Coronary artery (tissue), 2 donors: ENCODE measurements at regions not wholly inside any gene's neighbourhood (a gene's known extent, or its start where the extent isn't known, plus 50 kb on each side); places are given as distances from the start of the nearest gene placed in this dataset.

Experiments used
- DNase-seq: peaks from one replicate; pipeline ENCODE4 v3.0.0-alpha.2; 2017; ENCODE audit warnings: low spot score
- H3K27ac ChIP-seq, 2 donors: fragments of 200-600 bp; sonication (generic); one replicate each; pipeline ENCODE4 v1.5.1; 2016 to 2019
- H3K4me3 ChIP-seq: fragments of 200-600 bp; sonication (generic); 2 replicates; pipeline ENCODE4 v1.5.1; 2016; ENCODE audit warnings: mild to moderate bottlenecking, moderate library complexity
- CTCF ChIP-seq: fragments of 200-600 bp; sonication (generic); IDR thresholded peaks from one replicate; pipeline ENCODE4 v1.5.1; 2019; ENCODE audit warnings: antibody characterized with exemption

- DNase-seq, result no peak
- no peak overlapping the region for H3K27ac ChIP-seq
- no peak overlapping the region for H3K4me3 ChIP-seq
- no peak for TF ChIP-seq CTCF
Observed at GRCh38 chr15:93493172-93493571, 404.2 kb upstream of the RGMA start.

GRCh38 chr15:93491291-93491690 is 402.3 kb upstream of the RGMA start:
- TF ChIP-seq CTCF, result no peak
- H3K4me3 ChIP-seq, result no peak overlapping the region
- H3K27ac ChIP-seq, result no peak overlapping the region
- no peak for DNase-seq

- no peak for TF ChIP-seq CTCF
- Histone ChIP-seq H3K27ac (no peak overlapping the region), H3K4me3 (no peak overlapping the region)
- no peak for DNase-seq
Observed at GRCh38 chr15:93488296-93488713, 399.3 kb upstream of the RGMA start.

DNA sequence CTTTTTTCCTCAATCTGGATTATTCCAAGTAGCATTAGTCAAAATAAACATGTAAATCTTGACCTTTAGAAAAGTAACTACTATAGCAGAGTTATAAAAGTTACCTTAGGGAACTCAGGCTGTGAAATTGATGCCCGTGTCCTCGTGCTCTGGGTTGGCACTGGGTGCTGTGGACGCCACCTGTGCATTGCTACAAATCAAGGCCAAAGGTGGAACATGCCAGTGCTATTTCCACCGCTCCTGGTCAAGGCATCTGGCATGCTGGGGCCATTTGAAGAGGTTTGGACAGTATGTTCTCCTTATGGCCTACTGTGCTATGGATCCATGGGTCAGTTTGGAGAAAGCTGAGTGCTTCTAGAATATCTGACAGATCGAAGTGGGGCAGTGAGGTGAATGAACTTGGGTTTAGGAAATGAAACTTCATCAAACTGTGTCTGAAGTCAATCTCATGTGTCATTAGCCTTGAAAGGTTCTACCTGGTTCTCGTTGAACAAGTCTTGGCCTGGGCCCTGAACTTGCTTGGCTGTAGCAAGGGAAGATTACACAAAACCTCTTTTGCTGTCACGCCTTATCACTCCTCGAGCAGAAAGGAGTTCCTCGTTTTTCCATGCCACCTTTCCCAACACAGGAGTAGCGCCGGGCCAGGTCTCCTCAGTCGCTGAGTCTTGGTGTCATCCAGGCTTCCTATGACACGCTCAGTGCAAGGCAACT is 397.6 kb upstream of the RGMA start:
- no peak overlapping the region for H3K4me3 ChIP-seq
- peak overlapping the region; percentile 55 to 84 for H3K27ac ChIP-seq
- no peak for DNase-seq
- TF ChIP-seq CTCF, result no peak

DNA sequence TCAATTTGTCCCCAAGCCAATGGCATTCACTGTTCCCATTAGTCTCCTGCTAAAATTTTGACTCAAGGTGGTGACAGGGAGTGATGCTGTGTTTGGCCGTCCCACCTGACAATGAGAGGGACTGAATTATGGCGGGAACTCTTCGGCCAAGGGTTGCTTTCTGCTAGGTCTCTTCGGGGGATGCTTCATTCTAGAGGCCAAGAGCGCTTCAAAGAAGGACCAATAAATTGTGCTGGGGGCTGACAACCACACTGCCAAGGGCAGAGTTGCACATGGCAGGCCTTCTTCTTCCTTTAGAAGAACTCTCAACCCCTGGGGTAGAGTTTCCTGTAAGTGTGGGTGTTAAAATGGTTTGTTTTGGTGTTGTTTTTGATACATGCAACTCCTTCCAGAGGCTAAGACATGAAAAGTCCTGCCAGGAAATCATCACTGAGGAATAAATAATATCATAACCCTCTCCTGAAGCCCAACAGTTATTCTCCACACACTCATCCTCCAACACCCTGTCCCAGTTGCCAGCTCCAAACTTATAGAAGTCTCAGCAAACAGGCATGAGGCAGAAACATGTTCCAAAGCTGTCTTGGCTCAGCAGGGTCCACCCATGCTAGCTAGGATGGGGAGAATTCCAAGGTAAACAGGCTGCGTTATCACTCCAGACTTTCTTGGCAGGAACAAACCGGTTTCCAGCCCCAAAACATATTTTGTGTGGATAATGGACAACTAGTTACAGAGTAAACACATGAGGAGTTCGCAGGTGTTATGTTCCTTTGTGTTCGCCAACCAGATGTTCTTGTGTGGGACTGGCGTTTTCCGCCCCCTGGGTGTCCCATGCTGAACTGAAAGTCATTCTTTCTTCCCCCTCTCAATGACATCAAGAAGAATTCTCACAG is 396.7 kb upstream of the RGMA start:
- TF ChIP-seq CTCF, result no peak
- H3K4me3 ChIP-seq, result peak overlapping the region; percentile 57
- peak overlapping the region; percentile 55 to 84 for H3K27ac ChIP-seq
- DNase-seq, result no peak

DNA sequence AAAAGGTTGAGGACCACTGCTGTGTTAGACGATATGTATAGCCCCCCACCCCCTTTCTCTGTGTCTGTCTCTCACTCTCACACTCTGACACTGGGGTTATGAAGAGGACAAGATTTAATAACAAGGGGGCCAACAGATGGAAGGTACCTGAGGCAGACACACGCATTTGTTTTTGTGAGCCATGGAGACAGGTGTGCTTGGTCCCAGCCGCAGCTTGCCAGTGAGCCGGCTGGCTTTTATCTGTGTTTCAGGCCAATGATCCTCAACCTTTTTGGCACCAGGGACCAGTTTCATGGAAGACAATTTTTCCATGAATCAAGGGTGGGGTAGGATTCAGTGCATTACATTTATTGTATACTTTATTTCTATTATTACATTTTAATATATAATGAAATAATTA is 394.9 kb upstream of the RGMA start:
- Histone ChIP-seq H3K27ac (no peak overlapping the region), H3K4me3 (no peak overlapping the region)
- no peak for DNase-seq
- no peak for TF ChIP-seq CTCF
